Ishikawa (cell line): ENCODE measurements at regions not wholly inside any gene's neighbourhood (a gene's known extent, or its start where the extent isn't known, plus 50 kb on each side); places are given as distances from the start of the nearest gene placed in this dataset.

Experiments used
- CEBPB ChIP-seq: IDR thresholded peaks from 2 replicates; pipeline ENCODE4 v1.6.1; 2012
- CREB1 ChIP-seq: IDR thresholded peaks from 2 replicates; pipeline ENCODE4 v1.6.1; 2012; ENCODE audit warnings: low read depth
- EGR1 ChIP-seq: IDR thresholded peaks from 2 replicates; pipeline ENCODE4 v1.6.1; 2012
- EP300 ChIP-seq: IDR thresholded peaks from 2 replicates; pipeline ENCODE4 v1.6.1; 2012; ENCODE audit warnings: borderline replicate concordance
- FOXM1 ChIP-seq: IDR thresholded peaks from 2 replicates; pipeline ENCODE4 v1.6.1; 2012; ENCODE audit warnings: low read depth, borderline replicate concordance
- MAX ChIP-seq: IDR thresholded peaks from 2 replicates; pipeline ENCODE4 v1.6.1; 2012
- NFIC ChIP-seq: IDR thresholded peaks from 2 replicates; pipeline ENCODE4 v1.6.1; 2012
- RAD21 ChIP-seq: IDR thresholded peaks from 2 replicates; pipeline ENCODE4 v1.6.1; 2012; ENCODE audit warnings: low read depth
- REST ChIP-seq: IDR thresholded peaks from 2 replicates; pipeline ENCODE4 v1.6.1; 2012; ENCODE audit warnings: low read depth, mild to moderate bottlenecking
- TAF1 ChIP-seq: IDR thresholded peaks from 2 replicates; pipeline ENCODE4 v1.6.1; 2012; ENCODE audit warnings: low read depth, mild to moderate bottlenecking
- TCF12 ChIP-seq: IDR thresholded peaks from 2 replicates; pipeline ENCODE4 v1.6.1; 2012; ENCODE audit warnings: low read depth
- TEAD4 ChIP-seq: IDR thresholded peaks from 2 replicates; pipeline ENCODE4 v1.6.1; 2012
- USF1 ChIP-seq: IDR thresholded peaks from 2 replicates; pipeline ENCODE4 v1.6.1; 2012
- YY1 ChIP-seq: IDR thresholded peaks from 2 replicates; pipeline ENCODE4 v1.6.1; 2012; ENCODE audit warnings: low read depth
- ZBTB7A ChIP-seq: IDR thresholded peaks from 2 replicates; pipeline ENCODE4 v1.6.1; 2012; ENCODE audit warnings: low read depth

- TF ChIP-seq EP300 = no peak
- TF ChIP-seq TAF1 = no peak
- no peak for TF ChIP-seq YY1
- no peak for TF ChIP-seq ZBTB7A
- TF ChIP-seq RAD21 = no peak
- no peak for TF ChIP-seq NFIC
- TF ChIP-seq EGR1 = no peak
- TF ChIP-seq CEBPB = no peak
- no peak for TF ChIP-seq FOXM1
- no peak for TF ChIP-seq REST
- TF ChIP-seq TEAD4 = no peak
Observed at GRCh38 chr11:127338380-127339259, 338.1 kb upstream of the KIRREL3 start.

GRCh38 chr11:127334466-127334865 lies 333.9 kb upstream of the KIRREL3 start:
- no peak for TF ChIP-seq REST
- TF ChIP-seq YY1 = no peak
- no peak for TF ChIP-seq TAF1
- TF ChIP-seq EGR1 = no peak
- TF ChIP-seq USF1 = no peak
- TF ChIP-seq TEAD4 = no peak
- no peak for TF ChIP-seq TCF12
- no peak for TF ChIP-seq CEBPB
- TF ChIP-seq NFIC = no peak
- no peak for TF ChIP-seq CREB1
- TF ChIP-seq FOXM1 = no peak
- no peak for TF ChIP-seq ZBTB7A
- no peak for TF ChIP-seq RAD21
- TF ChIP-seq MAX = no peak
- TF ChIP-seq EP300 = no peak

GRCh38 chr11:127332896-127333295 lies 332.3 kb upstream of the KIRREL3 start:
- TF ChIP-seq EGR1 (no peak), TCF12 (no peak), FOXM1 (no peak), REST (no peak), ZBTB7A (no peak), EP300 (no peak), MAX (no peak), RAD21 (no peak), CEBPB (no peak), USF1 (no peak), NFIC (no peak), YY1 (no peak), TEAD4 (no peak), CREB1 (no peak), TAF1 (no peak)

GRCh38 chr11:127330044-127330443 lies 329.5 kb upstream of the KIRREL3 start:
- no peak for TF ChIP-seq RAD21
